GM18498 (cell line): ENCODE measurements at regions not wholly inside any gene's neighbourhood (a gene's known extent, or its start where the extent isn't known, plus 50 kb on each side); places are given as distances from the start of the nearest gene placed in this dataset.
A peak's percentile ranks its signal among the peaks of the same experiment; 100 is the strongest.
"Not testable (repeated sequence)": the region's sequence is repeated elsewhere in the genome, so short reads cannot be mapped to it uniquely, and the experiment has no call there.

Experiments used
- ATAC-seq: cut with Tn5 transposase; IDR thresholded peaks from one replicate; pipeline ENCODE4 v1.9.1; 2021; ENCODE audit warnings: mild to moderate bottlenecking, moderate library complexity; ENCODE audit not compliant: unreplicated experiment

- ATAC-seq, result no peak
These were observed 176.4 kb upstream of the RREB1 start for GRCh38 chr6:6931071-6932025.

- no peak for ATAC-seq
These were observed 175.4 kb upstream of the RREB1 start for GRCh38 chr6:6932341-6932740.

- no peak for ATAC-seq
These were observed 174.8 kb upstream of the RREB1 start for GRCh38 chr6:6932968-6933367.

GRCh38 chr6:6940031-6941025 lies 167.4 kb upstream of the RREB1 start:
- no peak for ATAC-seq

- ATAC-seq, result no peak
These were observed 166.6 kb upstream of the RREB1 start for GRCh38 chr6:6941201-6941600.

GRCh38 chr6:6942091-6942490 lies 165.7 kb upstream of the RREB1 start:
- ATAC-seq, result no peak

- peak; percentile 92 for ATAC-seq
These were observed 164.9 kb upstream of the RREB1 start for GRCh38 chr6:6942831-6943230.

GRCh38 chr6:6943421-6943820 lies 164.3 kb upstream of the RREB1 start:
- ATAC-seq, result peak; percentile 31

GRCh38 chr6:6946206-6947155 lies 161.3 kb upstream of the RREB1 start:
- no peak for ATAC-seq

- ATAC-seq, result no peak
These were observed 157.2 kb upstream of the RREB1 start for GRCh38 chr6:6950373-6951145.

- no peak for ATAC-seq
These were observed 156.4 kb upstream of the RREB1 start for GRCh38 chr6:6951355-6951754.

- ATAC-seq, result no peak
These were observed 155.3 kb upstream of the RREB1 start for GRCh38 chr6:6952484-6952883.

- not testable (repeated sequence) for ATAC-seq
These were observed 154.8 kb upstream of the RREB1 start for GRCh38 chr6:6952927-6953326.

GRCh38 chr6:6960571-6961251 lies 147.1 kb upstream of the RREB1 start:
- no peak for ATAC-seq

- ATAC-seq, result no peak
These were observed 145.7 kb upstream of the RREB1 start for GRCh38 chr6:6962086-6962485.

GRCh38 chr6:6962699-6963098 lies 145.1 kb upstream of the RREB1 start:
- ATAC-seq, result no peak

GRCh38 chr6:6963390-6963789 lies 144.4 kb upstream of the RREB1 start:
- not testable (repeated sequence) for ATAC-seq

GRCh38 chr6:6964675-6965074 lies 143.1 kb upstream of the RREB1 start:
- ATAC-seq, result no peak

GRCh38 chr6:6966127-6966526 lies 141.6 kb upstream of the RREB1 start:
- no peak for ATAC-seq
